Vagina (tissue), 2 donors: ENCODE measurements at regions not wholly inside any gene's neighbourhood (a gene's known extent, or its start where the extent isn't known, plus 50 kb on each side); places are given as distances from the start of the nearest gene placed in this dataset.

Experiments used
- POLR2A ChIP-seq, 2 donors: fragments of 450-650 bp; IDR thresholded peaks; one replicate each; pipeline ENCODE4 v1.6.1; 2017; ENCODE audit warnings: antibody characterized with exemption in 2 of 2, mild to moderate bottlenecking in 2 of 2, moderate library complexity in 2 of 2
- TF ChIP-seq, protein P1 (sequence below), 3 experiments: fragments of 450-650 bp in 2 of 3; fragments of 200-600 bp in 1 of 3; sonication (generic) in 1 of 3; IDR thresholded peaks; one replicate each; pipeline ENCODE4 v1.5.1; 2017 to 2019; ENCODE audit warnings: antibody characterized with exemption in 3 of 3, mild to moderate bottlenecking in 2 of 3, moderate library complexity in 2 of 3

DNA sequence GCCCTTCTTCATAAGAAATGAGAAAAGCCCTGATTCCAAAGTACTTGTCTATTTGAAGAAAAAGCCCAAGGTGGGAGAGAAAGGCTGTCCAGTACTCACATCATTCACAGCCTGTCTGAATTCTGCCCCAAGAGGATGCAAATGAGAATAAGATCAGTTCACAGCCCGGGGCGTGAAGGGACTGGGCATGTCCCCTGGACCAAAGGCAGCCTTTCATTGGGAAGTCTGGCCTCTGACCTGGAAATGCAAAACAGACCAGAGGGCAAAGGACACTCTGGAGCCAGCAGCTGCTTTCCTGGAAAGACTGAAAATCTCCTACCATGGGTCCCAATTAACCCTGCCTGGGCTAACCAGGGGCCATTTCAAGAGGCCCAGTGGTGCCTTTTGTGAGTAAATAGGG is 191.2 kb upstream of the PELI2 start:
- TF ChIP-seq, protein P1, sequence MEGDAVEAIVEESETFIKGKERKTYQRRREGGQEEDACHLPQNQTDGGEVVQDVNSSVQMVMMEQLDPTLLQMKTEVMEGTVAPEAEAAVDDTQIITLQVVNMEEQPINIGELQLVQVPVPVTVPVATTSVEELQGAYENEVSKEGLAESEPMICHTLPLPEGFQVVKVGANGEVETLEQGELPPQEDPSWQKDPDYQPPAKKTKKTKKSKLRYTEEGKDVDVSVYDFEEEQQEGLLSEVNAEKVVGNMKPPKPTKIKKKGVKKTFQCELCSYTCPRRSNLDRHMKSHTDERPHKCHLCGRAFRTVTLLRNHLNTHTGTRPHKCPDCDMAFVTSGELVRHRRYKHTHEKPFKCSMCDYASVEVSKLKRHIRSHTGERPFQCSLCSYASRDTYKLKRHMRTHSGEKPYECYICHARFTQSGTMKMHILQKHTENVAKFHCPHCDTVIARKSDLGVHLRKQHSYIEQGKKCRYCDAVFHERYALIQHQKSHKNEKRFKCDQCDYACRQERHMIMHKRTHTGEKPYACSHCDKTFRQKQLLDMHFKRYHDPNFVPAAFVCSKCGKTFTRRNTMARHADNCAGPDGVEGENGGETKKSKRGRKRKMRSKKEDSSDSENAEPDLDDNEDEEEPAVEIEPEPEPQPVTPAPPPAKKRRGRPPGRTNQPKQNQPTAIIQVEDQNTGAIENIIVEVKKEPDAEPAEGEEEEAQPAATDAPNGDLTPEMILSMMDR (IDR thresholded peaks at IDR 0.05) = no peak
- no peak for TF ChIP-seq POLR2A (IDR thresholded peaks at IDR 0.05)
